ENCODE measurements at regions not wholly inside any gene's neighbourhood (a gene's known extent, or its start where the extent isn't known, plus 50 kb on each side); places are given as distances from the start of the nearest gene placed in this dataset.

DNA sequence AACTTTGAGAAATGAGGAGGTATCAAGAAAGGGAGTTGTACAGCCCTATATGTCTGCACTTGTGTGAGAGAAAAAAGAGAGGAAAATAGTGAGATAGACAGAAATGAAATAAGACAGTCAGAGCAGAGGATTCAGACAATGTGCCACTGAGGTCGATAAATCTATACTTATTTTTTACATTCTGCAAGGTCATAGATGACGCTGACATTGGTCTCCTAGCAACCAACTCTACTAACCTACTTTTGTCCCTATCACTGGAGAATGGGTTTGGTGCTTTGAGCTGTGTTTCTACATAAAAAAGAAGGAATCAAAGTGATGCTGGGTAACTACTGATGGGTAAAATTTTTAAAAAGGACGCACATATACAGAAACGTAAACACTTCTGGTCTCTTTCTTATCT lies 573.3 kb upstream of the RORB start:
- TF ChIP-seq, protein P1, sequence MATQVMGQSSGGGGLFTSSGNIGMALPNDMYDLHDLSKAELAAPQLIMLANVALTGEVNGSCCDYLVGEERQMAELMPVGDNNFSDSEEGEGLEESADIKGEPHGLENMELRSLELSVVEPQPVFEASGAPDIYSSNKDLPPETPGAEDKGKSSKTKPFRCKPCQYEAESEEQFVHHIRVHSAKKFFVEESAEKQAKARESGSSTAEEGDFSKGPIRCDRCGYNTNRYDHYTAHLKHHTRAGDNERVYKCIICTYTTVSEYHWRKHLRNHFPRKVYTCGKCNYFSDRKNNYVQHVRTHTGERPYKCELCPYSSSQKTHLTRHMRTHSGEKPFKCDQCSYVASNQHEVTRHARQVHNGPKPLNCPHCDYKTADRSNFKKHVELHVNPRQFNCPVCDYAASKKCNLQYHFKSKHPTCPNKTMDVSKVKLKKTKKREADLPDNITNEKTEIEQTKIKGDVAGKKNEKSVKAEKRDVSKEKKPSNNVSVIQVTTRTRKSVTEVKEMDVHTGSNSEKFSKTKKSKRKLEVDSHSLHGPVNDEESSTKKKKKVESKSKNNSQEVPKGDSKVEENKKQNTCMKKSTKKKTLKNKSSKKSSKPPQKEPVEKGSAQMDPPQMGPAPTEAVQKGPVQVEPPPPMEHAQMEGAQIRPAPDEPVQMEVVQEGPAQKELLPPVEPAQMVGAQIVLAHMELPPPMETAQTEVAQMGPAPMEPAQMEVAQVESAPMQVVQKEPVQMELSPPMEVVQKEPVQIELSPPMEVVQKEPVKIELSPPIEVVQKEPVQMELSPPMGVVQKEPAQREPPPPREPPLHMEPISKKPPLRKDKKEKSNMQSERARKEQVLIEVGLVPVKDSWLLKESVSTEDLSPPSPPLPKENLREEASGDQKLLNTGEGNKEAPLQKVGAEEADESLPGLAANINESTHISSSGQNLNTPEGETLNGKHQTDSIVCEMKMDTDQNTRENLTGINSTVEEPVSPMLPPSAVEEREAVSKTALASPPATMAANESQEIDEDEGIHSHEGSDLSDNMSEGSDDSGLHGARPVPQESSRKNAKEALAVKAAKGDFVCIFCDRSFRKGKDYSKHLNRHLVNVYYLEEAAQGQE (IDR thresholded peaks at IDR 0.05; ENCODE audit: low read depth, low read length): no peak
- TF ChIP-seq, protein P2, sequence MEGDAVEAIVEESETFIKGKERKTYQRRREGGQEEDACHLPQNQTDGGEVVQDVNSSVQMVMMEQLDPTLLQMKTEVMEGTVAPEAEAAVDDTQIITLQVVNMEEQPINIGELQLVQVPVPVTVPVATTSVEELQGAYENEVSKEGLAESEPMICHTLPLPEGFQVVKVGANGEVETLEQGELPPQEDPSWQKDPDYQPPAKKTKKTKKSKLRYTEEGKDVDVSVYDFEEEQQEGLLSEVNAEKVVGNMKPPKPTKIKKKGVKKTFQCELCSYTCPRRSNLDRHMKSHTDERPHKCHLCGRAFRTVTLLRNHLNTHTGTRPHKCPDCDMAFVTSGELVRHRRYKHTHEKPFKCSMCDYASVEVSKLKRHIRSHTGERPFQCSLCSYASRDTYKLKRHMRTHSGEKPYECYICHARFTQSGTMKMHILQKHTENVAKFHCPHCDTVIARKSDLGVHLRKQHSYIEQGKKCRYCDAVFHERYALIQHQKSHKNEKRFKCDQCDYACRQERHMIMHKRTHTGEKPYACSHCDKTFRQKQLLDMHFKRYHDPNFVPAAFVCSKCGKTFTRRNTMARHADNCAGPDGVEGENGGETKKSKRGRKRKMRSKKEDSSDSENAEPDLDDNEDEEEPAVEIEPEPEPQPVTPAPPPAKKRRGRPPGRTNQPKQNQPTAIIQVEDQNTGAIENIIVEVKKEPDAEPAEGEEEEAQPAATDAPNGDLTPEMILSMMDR (IDR thresholded peaks at IDR 0.05): no peak
- TF ChIP-seq POLR2AphosphoS5 (IDR thresholded peaks at IDR 0.05; ENCODE audit: low read depth, low read length) (no peak), RFX5 (IDR thresholded peaks at IDR 0.05; ENCODE audit: low read length) (no peak), TAF1 (IDR thresholded peaks at IDR 0.05; ENCODE audit: borderline replicate concordance, low read depth, low read length) (no peak), EZH2phosphoT487 (IDR thresholded peaks at IDR 0.05; ENCODE audit: borderline replicate concordance, low read depth) (no peak), MXI1 (IDR thresholded peaks at IDR 0.05; ENCODE audit: low read depth, low read length) (no peak), JUND (IDR thresholded peaks at IDR 0.05) (no peak), NRF1 (IDR thresholded peaks at IDR 0.05; ENCODE audit: low read depth, low read length) (no peak), ELF1 (IDR thresholded peaks at IDR 0.05) (no peak)
- TF ChIP-seq, protein P3, sequence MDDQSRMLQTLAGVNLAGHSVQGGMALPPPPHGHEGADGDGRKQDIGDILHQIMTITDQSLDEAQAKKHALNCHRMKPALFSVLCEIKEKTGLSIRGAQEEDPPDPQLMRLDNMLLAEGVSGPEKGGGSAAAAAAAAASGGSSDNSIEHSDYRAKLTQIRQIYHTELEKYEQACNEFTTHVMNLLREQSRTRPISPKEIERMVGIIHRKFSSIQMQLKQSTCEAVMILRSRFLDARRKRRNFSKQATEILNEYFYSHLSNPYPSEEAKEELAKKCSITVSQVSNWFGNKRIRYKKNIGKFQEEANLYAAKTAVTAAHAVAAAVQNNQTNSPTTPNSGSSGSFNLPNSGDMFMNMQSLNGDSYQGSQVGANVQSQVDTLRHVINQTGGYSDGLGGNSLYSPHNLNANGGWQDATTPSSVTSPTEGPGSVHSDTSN (IDR thresholded peaks at IDR 0.05): no peak
- TF ChIP-seq, protein P4, sequence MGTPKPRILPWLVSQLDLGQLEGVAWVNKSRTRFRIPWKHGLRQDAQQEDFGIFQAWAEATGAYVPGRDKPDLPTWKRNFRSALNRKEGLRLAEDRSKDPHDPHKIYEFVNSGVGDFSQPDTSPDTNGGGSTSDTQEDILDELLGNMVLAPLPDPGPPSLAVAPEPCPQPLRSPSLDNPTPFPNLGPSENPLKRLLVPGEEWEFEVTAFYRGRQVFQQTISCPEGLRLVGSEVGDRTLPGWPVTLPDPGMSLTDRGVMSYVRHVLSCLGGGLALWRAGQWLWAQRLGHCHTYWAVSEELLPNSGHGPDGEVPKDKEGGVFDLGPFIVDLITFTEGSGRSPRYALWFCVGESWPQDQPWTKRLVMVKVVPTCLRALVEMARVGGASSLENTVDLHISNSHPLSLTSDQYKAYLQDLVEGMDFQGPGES (IDR thresholded peaks at IDR 0.05; ENCODE audit: low read depth, low read length): no peak

All from SK-N-SH (cell line).